SK-N-SH (cell line): ENCODE measurements at regions not wholly inside any gene's neighbourhood (a gene's known extent, or its start where the extent isn't known, plus 50 kb on each side); places are given as distances from the start of the nearest gene placed in this dataset.

ENCODE experiments used
- CTCF ChIA-PET: fragments of 300-600, 350-600 bp; formaldehyde crosslinking; extraction: SDS; loops from one replicate; lab custom pipeline; 2021; lab: Yijun Ruan, JAX
- POLR2A ChIA-PET: fragments of 350-600 bp; sonication (Branson Sonifier 250); formaldehyde crosslinking; extraction: SDS; loops from one replicate; lab custom pipeline; 2020; ENCODE audit warnings: antibody characterized with exemption, inconsistent platforms; lab: Yijun Ruan, JAX
- DNase-seq: peaks from one replicate; pipeline ENCODE4 v3.0.0; 2012
- H2AFZ ChIP-seq: fragments of 200-600 bp; sonication (generic); 2 replicates; pipeline ENCODE4 v1.8.1; 2016; ENCODE audit warnings: antibody characterized with exemption, mild to moderate bottlenecking, low read depth
- H3F3A ChIP-seq: fragments of 200-600 bp; sonication (generic); replicated peaks from 2 replicates; pipeline ENCODE3; 2016; ENCODE audit warnings: antibody characterized with exemption, mild to moderate bottlenecking; ENCODE audit not compliant: insufficient read depth
- H3K27ac ChIP-seq, 2 experiments: fragments of 200-500 bp in 1 of 2; fragments of 200-600 bp in 1 of 2; sonication (Bioruptor generic) in 1 of 2; sonication (generic), shearing (Covaris generic) in 1 of 2; 2 replicates each; pipeline versions ENCODE4 v1.5.1 to v1.6.1; 2014 to 2016; ENCODE audit warnings: low read depth in 2 of 2, inconsistent platforms in 1 of 2, low read length in 1 of 2, mild to moderate bottlenecking in 1 of 2, mixed read lengths in 1 of 2
- H3K27me3 ChIP-seq: fragments of 200-600 bp; sonication (generic), shearing (Covaris generic); 2 replicates; pipeline ENCODE4 v1.6.1; 2016; ENCODE audit warnings: mixed run types; ENCODE audit not compliant: insufficient read depth
- H3K36me3 ChIP-seq, 2 experiments: fragments of 200-500 bp in 1 of 2; fragments of 200-600 bp in 1 of 2; sonication (Bioruptor generic) in 1 of 2; sonication (generic) in 1 of 2; replicated peaks in 1 of 2; 2 replicates each; pipeline versions ENCODE3 to v1.5.1; 2014 to 2016; ENCODE audit warnings: low read length in 1 of 2, mild to moderate bottlenecking in 1 of 2; ENCODE audit not compliant: insufficient read depth in 2 of 2, control insufficient read depth in 1 of 2
- H3K4me1 ChIP-seq, 2 experiments: fragments of 200-500 bp in 1 of 2; fragments of 200-600 bp in 1 of 2; sonication (Bioruptor generic) in 1 of 2; sonication (generic), shearing (Covaris generic) in 1 of 2; 2 replicates each; pipeline versions ENCODE4 v1.5.1 to v1.6.1; 2014 to 2016; ENCODE audit warnings: low read depth in 1 of 2, low read length in 1 of 2, mixed run types in 1 of 2; ENCODE audit not compliant: insufficient read depth in 2 of 2, control insufficient read depth in 1 of 2
- H3K4me2 ChIP-seq: fragments of 200-600 bp; sonication (generic), shearing (Covaris generic); 2 replicates; pipeline ENCODE4 v1.6.1; 2017; ENCODE audit warnings: mixed run types
- H3K4me3 ChIP-seq, 2 experiments: fragments of 200-500 bp in 1 of 2; fragments of 200-600 bp in 1 of 2; sonication (Bioruptor generic) in 1 of 2; sonication (generic), shearing (Covaris generic) in 1 of 2; 2 replicates each; pipeline versions ENCODE4 v1.5.1 to v1.8.1; 2014 to 2016; ENCODE audit warnings: low read depth in 2 of 2, inconsistent platforms in 1 of 2, low read length in 1 of 2, mild to moderate bottlenecking in 1 of 2, mixed read lengths in 1 of 2, moderate library complexity in 1 of 2
- H3K79me2 ChIP-seq: fragments of 200-600 bp; sonication (generic); 2 replicates; pipeline ENCODE4 v1.8.1; 2017; ENCODE audit warnings: mild to moderate bottlenecking; ENCODE audit not compliant: insufficient read depth
- H3K9ac ChIP-seq: fragments of 200-600 bp; sonication (generic); 2 replicates; pipeline ENCODE4 v1.6.1; 2017; ENCODE audit warnings: mixed run types
- H3K9me2 ChIP-seq: fragments of 200-600 bp; sonication (generic); 2 replicates; pipeline ENCODE4 v1.6.1; 2017; ENCODE audit warnings: mixed run types
- H3K9me3 ChIP-seq: fragments of 200-600 bp; sonication (generic); 2 replicates; pipeline ENCODE4 v1.6.1; 2017; ENCODE audit warnings: mixed run types, mild to moderate bottlenecking, moderate library complexity
- H4K20me1 ChIP-seq: fragments of 200-600 bp; sonication (generic); 2 replicates; pipeline ENCODE4 v1.6.1; 2017; ENCODE audit warnings: mild to moderate bottlenecking, mixed run types; ENCODE audit not compliant: insufficient read depth
- CHD2 ChIP-seq: fragments of 150-350 bp; IDR thresholded peaks from 2 replicates; pipeline ENCODE4 v1.6.1; 2018; ENCODE audit warnings: low read length; ENCODE audit not compliant: partially characterized antibody
- EP300 ChIP-seq, 2 experiments: IDR thresholded peaks; 2 replicates each; pipeline versions ENCODE4 v1.4.0 to v1.6.1; 2012; ENCODE audit warnings: borderline replicate concordance in 1 of 2, low read depth in 1 of 2, low read length in 1 of 2
- EZH2phosphoT487 ChIP-seq: fragments of 200-600 bp; sonication (generic); IDR thresholded peaks from 2 replicates; pipeline ENCODE4 v1.6.1; 2017; ENCODE audit warnings: low read depth, mixed run types, mild to moderate bottlenecking, antibody characterized with exemption, moderate library complexity, borderline replicate concordance
- FOXM1 ChIP-seq: IDR thresholded peaks from 2 replicates; pipeline ENCODE4 v1.4.0; 2012; ENCODE audit warnings: low read depth, mild to moderate bottlenecking
- NRF1 ChIP-seq: IDR thresholded peaks from 2 replicates; pipeline ENCODE4 v1.6.1; 2012; ENCODE audit warnings: low read depth, mild to moderate bottlenecking, low read length
- RAD21 ChIP-seq: IDR thresholded peaks from 2 replicates; pipeline ENCODE4 v1.6.1; 2012; ENCODE audit warnings: mild to moderate bottlenecking, low read length
- RCOR1 ChIP-seq: fragments of 150-350 bp; IDR thresholded peaks from 2 replicates; pipeline ENCODE4 v1.6.1; 2017; ENCODE audit warnings: antibody characterized with exemption, low read length
- REST ChIP-seq: IDR thresholded peaks from 2 replicates; pipeline ENCODE4 v1.6.1; 2012; ENCODE audit warnings: mild to moderate bottlenecking, low read depth, low read length, moderate library complexity
- TAF1 ChIP-seq: IDR thresholded peaks from 2 replicates; pipeline ENCODE4 v1.6.1; 2012; ENCODE audit warnings: low read depth, mild to moderate bottlenecking, low read length, moderate library complexity, borderline replicate concordance
- TEAD4 ChIP-seq: IDR thresholded peaks from 2 replicates; pipeline ENCODE4 v1.4.0; 2012; ENCODE audit warnings: mild to moderate bottlenecking, borderline replicate concordance; ENCODE audit not compliant: insufficient read depth
- WGBS: methylation state at CpG from one replicate; pipeline ENCODE4 v1.1.6; 2017; ENCODE audit warnings: low lambda C conversion rate; 5-methylcytosine and 5-hydroxymethylcytosine counted together

DNA sequence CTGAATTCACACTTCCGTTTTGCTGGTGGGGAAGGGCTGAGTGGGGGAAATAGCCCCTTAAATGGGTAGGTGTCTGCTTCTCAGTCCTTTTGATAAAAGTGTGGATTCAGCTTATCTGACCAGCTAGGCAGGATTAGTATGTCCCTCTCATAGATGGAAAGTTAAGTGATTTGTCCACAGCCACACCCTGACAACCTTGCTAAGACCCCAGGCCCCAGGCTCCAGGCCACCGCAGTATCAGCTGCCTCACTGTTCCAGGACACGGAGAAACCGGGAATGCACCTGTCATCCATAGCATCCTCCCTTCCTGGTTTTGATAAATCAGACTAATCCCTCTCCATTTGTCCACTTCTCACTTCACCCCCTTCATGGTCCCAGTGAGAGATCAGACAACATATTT is 197.7 kb downstream of the USP12 start:
- Histone ChIP-seq H3K4me1 (no peaks in the 10 kb centered on the region), H3K79me2 (no peaks in the 10 kb centered on the region), H3K27ac (no peak overlapping the region), H3K36me3 (no peaks in the 10 kb centered on the region), H3F3A (no peaks in the 10 kb centered on the region), H2AFZ (no peak overlapping the region), H3K9ac (no peak overlapping the region), H3K4me2 (no peak overlapping the region), H3K9me3 (no peaks in the 10 kb centered on the region), H4K20me1 (no peaks in the 10 kb centered on the region), H3K4me3 (no peak overlapping the region), H3K9me2 (no peaks in the 10 kb centered on the region), H3K27me3 (no peaks in the 10 kb centered on the region)
- ChIA-PET CTCF (interaction anchor here (0.7 to 1.5 kb wide), 4 partner anchors 11 to 716 kb away, joined by 3 to 7 read pairs (median 3); no protein-coding TSS in a partner anchor), POLR2A (no interaction called here)
- TF ChIP-seq CHD2 (no peak), TEAD4 (no peak), EP300 (IDR thresholded peaks at IDR 0.05; ENCODE audit: borderline replicate concordance in 1 of 2, low read depth in 1 of 2, low read length in 1 of 2) (no peak), TAF1 (no peak), EZH2phosphoT487 (no peak), NRF1 (no peak)
- WGBS, result 79% methylated on average over 4 of the region's 4 CpGs
- DNase-seq, result no peak

DNA sequence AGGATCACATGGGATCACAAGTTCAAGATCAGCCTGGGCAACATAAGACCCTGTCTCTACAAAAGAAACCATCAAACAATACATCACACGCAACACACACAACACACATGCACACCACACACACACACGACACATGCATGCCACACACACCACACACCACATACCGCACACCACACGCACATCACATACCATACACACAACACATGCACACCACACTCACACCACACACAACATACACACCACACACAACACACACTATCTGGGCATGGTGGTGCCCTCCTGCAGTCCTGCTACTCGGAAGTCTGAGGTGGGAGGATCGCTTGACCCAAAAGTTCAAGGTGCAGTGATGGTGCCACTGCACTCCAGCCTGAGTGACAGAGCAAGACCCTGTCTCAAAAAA is 198.3 kb downstream of the USP12 start:
- H3K4me2 ChIP-seq, result no peak overlapping the region
- POLR2A ChIA-PET, result no interaction called here
- no peaks in the 10 kb centered on the region for H3K4me1 ChIP-seq

More for the DNA sequence above, 198.3 kb downstream of the USP12 start:
- Histone ChIP-seq H3K9ac (no peak overlapping the region), H3K9me2 (no peaks in the 10 kb centered on the region), H3K4me3 (no peak overlapping the region), H3K36me3 (no peaks in the 10 kb centered on the region), H4K20me1 (no peaks in the 10 kb centered on the region), H3K79me2 (no peaks in the 10 kb centered on the region), H3K27me3 (no peaks in the 10 kb centered on the region), H3F3A (no peaks in the 10 kb centered on the region), H3K27ac (no peak overlapping the region), H3K9me3 (no peaks in the 10 kb centered on the region), H2AFZ (no peak overlapping the region)
- 71% methylated on average over 6 of the region's 6 CpGs for WGBS
- DNase-seq, result no peak
- TF ChIP-seq RCOR1 (no peak), RAD21 (no peak), FOXM1 (no peak), REST (no peak)
- CTCF ChIA-PET, result interaction anchor here (1.1 to 3.4 kb wide), 4 partner anchors 10 to 386 kb away, joined by 5 to 18 read pairs (median 6); no protein-coding TSS in a partner anchor
